Tibial nerve (tissue), 4 donors: ENCODE measurements at regions not wholly inside any gene's neighbourhood (a gene's known extent, or its start where the extent isn't known, plus 50 kb on each side); places are given as distances from the start of the nearest gene placed in this dataset.

Experiments
- EP300 ChIP-seq, 2 donors: sonication (generic); formaldehyde crosslinking; IDR thresholded peaks; one replicate each; pipeline ENCODE4 v1.6.1; 2017; ENCODE audit warnings: antibody characterized with exemption in 2 of 2, mild to moderate bottlenecking in 1 of 2
- POLR2A ChIP-seq, 2 donors: fragments of 450-650 bp; IDR thresholded peaks; one replicate each; pipeline ENCODE4 v1.6.1; 2017; ENCODE audit warnings: antibody characterized with exemption in 2 of 2, mild to moderate bottlenecking in 2 of 2, moderate library complexity in 2 of 2
- TF ChIP-seq, protein P1 (sequence below), 5 experiments: fragments of 200-600 bp in 3 of 5; fragments of 450-650 bp in 2 of 5; sonication (generic) in 3 of 5; IDR thresholded peaks; one replicate each; pipeline ENCODE4 v1.5.1; 2016 to 2019; ENCODE audit warnings: antibody characterized with exemption in 5 of 5, mild to moderate bottlenecking in 3 of 5, moderate library complexity in 2 of 5

DNA sequence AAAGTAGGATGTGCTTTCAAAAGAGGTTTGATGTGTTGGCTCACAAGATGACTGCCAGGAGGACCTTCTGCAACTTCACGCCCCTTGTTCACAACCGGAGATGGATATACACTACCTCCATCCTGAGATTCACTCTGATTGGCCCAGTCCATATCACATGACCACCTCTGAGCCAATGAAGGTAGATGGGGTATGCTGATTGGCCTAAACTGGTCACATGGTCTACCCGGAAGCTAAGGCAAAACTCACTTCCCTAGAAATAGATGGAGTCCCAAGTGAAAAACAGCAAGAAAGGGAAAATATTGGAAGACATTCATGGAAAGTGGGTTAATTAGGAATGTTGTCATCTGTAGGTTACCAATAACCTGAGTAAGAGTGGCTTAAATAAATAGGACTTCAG is 119.7 kb upstream of the MRI1 start:
- TF ChIP-seq, protein P1, sequence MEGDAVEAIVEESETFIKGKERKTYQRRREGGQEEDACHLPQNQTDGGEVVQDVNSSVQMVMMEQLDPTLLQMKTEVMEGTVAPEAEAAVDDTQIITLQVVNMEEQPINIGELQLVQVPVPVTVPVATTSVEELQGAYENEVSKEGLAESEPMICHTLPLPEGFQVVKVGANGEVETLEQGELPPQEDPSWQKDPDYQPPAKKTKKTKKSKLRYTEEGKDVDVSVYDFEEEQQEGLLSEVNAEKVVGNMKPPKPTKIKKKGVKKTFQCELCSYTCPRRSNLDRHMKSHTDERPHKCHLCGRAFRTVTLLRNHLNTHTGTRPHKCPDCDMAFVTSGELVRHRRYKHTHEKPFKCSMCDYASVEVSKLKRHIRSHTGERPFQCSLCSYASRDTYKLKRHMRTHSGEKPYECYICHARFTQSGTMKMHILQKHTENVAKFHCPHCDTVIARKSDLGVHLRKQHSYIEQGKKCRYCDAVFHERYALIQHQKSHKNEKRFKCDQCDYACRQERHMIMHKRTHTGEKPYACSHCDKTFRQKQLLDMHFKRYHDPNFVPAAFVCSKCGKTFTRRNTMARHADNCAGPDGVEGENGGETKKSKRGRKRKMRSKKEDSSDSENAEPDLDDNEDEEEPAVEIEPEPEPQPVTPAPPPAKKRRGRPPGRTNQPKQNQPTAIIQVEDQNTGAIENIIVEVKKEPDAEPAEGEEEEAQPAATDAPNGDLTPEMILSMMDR (IDR thresholded peaks at IDR 0.05) = no peak
- TF ChIP-seq EP300 (IDR thresholded peaks at IDR 0.05) (no peak), POLR2A (IDR thresholded peaks at IDR 0.05) (no peak)
